ENCODE measurements at regions not wholly inside any gene's neighbourhood (a gene's known extent, or its start where the extent isn't known, plus 50 kb on each side); places are given as distances from the start of the nearest gene placed in this dataset.
A peak's percentile ranks its signal among the peaks of the same experiment; 100 is the strongest.

GRCh38 chr9:106284296-106284695, 578.7 kb upstream of the ZNF462 start:
- DNase-seq (ENCODE audit: low read depth, low spot score), result peak; percentile 16
- no peaks in the 10 kb centered on the region for H3K27me3 ChIP-seq (ENCODE audit: insufficient read depth, insufficient read length)
- H3K9ac ChIP-seq (ENCODE audit: insufficient read length, low read depth), result no peak overlapping the region
- no peaks in the 10 kb centered on the region for H3K4me1 ChIP-seq (ENCODE audit: insufficient read depth, insufficient read length)
- peaks cover 7% of the 10 kb centered on the region for H3K9me3 ChIP-seq (ENCODE audit: insufficient read depth, low read length)
- H3K36me3 ChIP-seq (ENCODE audit: insufficient read depth, insufficient read length, low read length), result no peaks in the 10 kb centered on the region
- H3K4me3 ChIP-seq (ENCODE audit: insufficient read length, low read depth), result no peak overlapping the region
- TF ChIP-seq ZNF274 (IDR thresholded peaks at IDR 0.05; ENCODE audit: low read depth, low read length) (no peak), SUZ12 (IDR thresholded peaks at IDR 0.05; ENCODE audit: extremely low read depth, insufficient read depth, insufficient read length) (no peak), YY1 (IDR thresholded peaks at IDR 0.05; ENCODE audit: insufficient read depth, insufficient read length) (no peak)

- TF ChIP-seq ZNF274 (IDR thresholded peaks at IDR 0.05; ENCODE audit: low read depth, low read length), result no peak
- no peak for TF ChIP-seq YY1 (IDR thresholded peaks at IDR 0.05; ENCODE audit: insufficient read depth, insufficient read length)
- TF ChIP-seq SUZ12 (IDR thresholded peaks at IDR 0.05; ENCODE audit: extremely low read depth, insufficient read depth, insufficient read length), result no peak
- no peaks in the 10 kb centered on the region for H3K27me3 ChIP-seq (ENCODE audit: insufficient read depth, insufficient read length)
- H3K9me3 ChIP-seq (ENCODE audit: insufficient read depth, low read length), result no peaks in the 10 kb centered on the region
- no peak overlapping the region for H3K4me3 ChIP-seq (ENCODE audit: insufficient read length, low read depth)
- H3K9ac ChIP-seq (ENCODE audit: insufficient read length, low read depth), result no peak overlapping the region
- DNase-seq (ENCODE audit: low read depth, low spot score), result peak; percentile 70
- H3K36me3 ChIP-seq (ENCODE audit: insufficient read depth, insufficient read length, low read length), result no peaks in the 10 kb centered on the region
- H3K4me1 ChIP-seq (ENCODE audit: insufficient read depth, insufficient read length), result no peaks in the 10 kb centered on the region
Observed at GRCh38 chr9:106286249-106286648, 576.7 kb upstream of the ZNF462 start.

- H3K9ac ChIP-seq (ENCODE audit: insufficient read length, low read depth), result no peak overlapping the region
- H3K27me3 ChIP-seq (ENCODE audit: insufficient read depth, insufficient read length), result no peaks in the 10 kb centered on the region
- DNase-seq (ENCODE audit: low read depth, low spot score), result no peak
- TF ChIP-seq SUZ12 (IDR thresholded peaks at IDR 0.05; ENCODE audit: extremely low read depth, insufficient read depth, insufficient read length), result no peak
- no peak for TF ChIP-seq YY1 (IDR thresholded peaks at IDR 0.05; ENCODE audit: insufficient read depth, insufficient read length)
- no peak for TF ChIP-seq ZNF274 (IDR thresholded peaks at IDR 0.05; ENCODE audit: low read depth, low read length)
- H3K4me3 ChIP-seq (ENCODE audit: insufficient read length, low read depth), result no peak overlapping the region
- no peaks in the 10 kb centered on the region for H3K9me3 ChIP-seq (ENCODE audit: insufficient read depth, low read length)
- H3K4me1 ChIP-seq (ENCODE audit: insufficient read depth, insufficient read length), result no peaks in the 10 kb centered on the region
- no peaks in the 10 kb centered on the region for H3K36me3 ChIP-seq (ENCODE audit: insufficient read depth, insufficient read length, low read length)
Observed at GRCh38 chr9:106287091-106287631, 575.8 kb upstream of the ZNF462 start.

- H3K4me3 ChIP-seq (ENCODE audit: insufficient read length, low read depth), result no peak overlapping the region
- H3K27me3 ChIP-seq (ENCODE audit: insufficient read depth, insufficient read length), result no peaks in the 10 kb centered on the region
Observed at GRCh38 chr9:106287731-106288130, 575.2 kb upstream of the ZNF462 start.

GRCh38 chr9:106288689-106289088, 574.3 kb upstream of the ZNF462 start:
- H3K27me3 ChIP-seq (ENCODE audit: insufficient read depth, insufficient read length), result no peaks in the 10 kb centered on the region
- no peaks in the 10 kb centered on the region for H3K36me3 ChIP-seq (ENCODE audit: insufficient read depth, insufficient read length, low read length)
- no peaks in the 10 kb centered on the region for H3K4me1 ChIP-seq (ENCODE audit: insufficient read depth, insufficient read length)
- H3K4me3 ChIP-seq (ENCODE audit: insufficient read length, low read depth), result no peak overlapping the region
- H3K9me3 ChIP-seq (ENCODE audit: insufficient read depth, low read length), result no peaks in the 10 kb centered on the region
- no peak for DNase-seq (ENCODE audit: low read depth, low spot score)
- no peak for TF ChIP-seq ZNF274 (IDR thresholded peaks at IDR 0.05; ENCODE audit: low read depth, low read length)
- TF ChIP-seq SUZ12 (IDR thresholded peaks at IDR 0.05; ENCODE audit: extremely low read depth, insufficient read depth, insufficient read length), result no peak
- no peak for TF ChIP-seq YY1 (IDR thresholded peaks at IDR 0.05; ENCODE audit: insufficient read depth, insufficient read length)
- no peak overlapping the region for H3K9ac ChIP-seq (ENCODE audit: insufficient read length, low read depth)

More at GRCh38 chr9:106287731-106288130, 575.2 kb upstream of the ZNF462 start:
- Histone ChIP-seq H3K9me3 (ENCODE audit: insufficient read depth, low read length) (no peaks in the 10 kb centered on the region), H3K9ac (ENCODE audit: insufficient read length, low read depth) (no peak overlapping the region), H3K4me1 (ENCODE audit: insufficient read depth, insufficient read length) (no peaks in the 10 kb centered on the region), H3K36me3 (ENCODE audit: insufficient read depth, insufficient read length, low read length) (no peaks in the 10 kb centered on the region)
- TF ChIP-seq SUZ12 (IDR thresholded peaks at IDR 0.05; ENCODE audit: extremely low read depth, insufficient read depth, insufficient read length), result no peak
- TF ChIP-seq YY1 (IDR thresholded peaks at IDR 0.05; ENCODE audit: insufficient read depth, insufficient read length), result no peak
- TF ChIP-seq ZNF274 (IDR thresholded peaks at IDR 0.05; ENCODE audit: low read depth, low read length), result no peak
- no peak for DNase-seq (ENCODE audit: low read depth, low spot score)

- Histone ChIP-seq H3K36me3 (ENCODE audit: insufficient read depth, insufficient read length, low read length) (no peaks in the 10 kb centered on the region), H3K9ac (ENCODE audit: insufficient read length, low read depth) (no peak overlapping the region), H3K4me1 (ENCODE audit: insufficient read depth, insufficient read length) (no peaks in the 10 kb centered on the region), H3K9me3 (ENCODE audit: insufficient read depth, low read length) (no peaks in the 10 kb centered on the region), H3K4me3 (ENCODE audit: insufficient read length, low read depth) (no peak overlapping the region), H3K27me3 (ENCODE audit: insufficient read depth, insufficient read length) (no peaks in the 10 kb centered on the region)
- TF ChIP-seq ZNF274 (IDR thresholded peaks at IDR 0.05; ENCODE audit: low read depth, low read length), result no peak
- TF ChIP-seq SUZ12 (IDR thresholded peaks at IDR 0.05; ENCODE audit: extremely low read depth, insufficient read depth, insufficient read length), result no peak
- TF ChIP-seq YY1 (IDR thresholded peaks at IDR 0.05; ENCODE audit: insufficient read depth, insufficient read length), result no peak
- no peak for DNase-seq (ENCODE audit: low read depth, low spot score)
Observed at GRCh38 chr9:106291786-106292185, 571.2 kb upstream of the ZNF462 start.

GRCh38 chr9:106296426-106296825, 566.5 kb upstream of the ZNF462 start:
- no peak for DNase-seq (ENCODE audit: low read depth, low spot score)
- no peak overlapping the region for H3K4me3 ChIP-seq (ENCODE audit: insufficient read length, low read depth)
- TF ChIP-seq SUZ12 (IDR thresholded peaks at IDR 0.05; ENCODE audit: extremely low read depth, insufficient read depth, insufficient read length), result no peak
- TF ChIP-seq YY1 (IDR thresholded peaks at IDR 0.05; ENCODE audit: insufficient read depth, insufficient read length), result no peak
- TF ChIP-seq ZNF274 (IDR thresholded peaks at IDR 0.05; ENCODE audit: low read depth, low read length), result no peak
- no peaks in the 10 kb centered on the region for H3K36me3 ChIP-seq (ENCODE audit: insufficient read depth, insufficient read length, low read length)
- no peaks in the 10 kb centered on the region for H3K4me1 ChIP-seq (ENCODE audit: insufficient read depth, insufficient read length)
- no peaks in the 10 kb centered on the region for H3K27me3 ChIP-seq (ENCODE audit: insufficient read depth, insufficient read length)
- H3K9me3 ChIP-seq (ENCODE audit: insufficient read depth, low read length), result no peaks in the 10 kb centered on the region
- no peak overlapping the region for H3K9ac ChIP-seq (ENCODE audit: insufficient read length, low read depth)
